Stomach (tissue), 8 donors: ENCODE measurements at regions not wholly inside any gene's neighbourhood (a gene's known extent, or its start where the extent isn't known, plus 50 kb on each side); places are given as distances from the start of the nearest gene placed in this dataset.

ENCODE experiments used
- DNase-seq, 2 donors: peaks; one replicate each; pipeline versions ENCODE4 v3.0.0 to v3.0.0-alpha.2; 2013 to 2019
- H3K27ac ChIP-seq, 5 donors: fragments of 200-600 bp in 4 of 5; sonication (generic) in 4 of 5; one replicate each; pipeline ENCODE4 v1.5.1; 2013 to 2019; ENCODE audit warnings: mild to moderate bottlenecking in 1 of 5, moderate library complexity in 1 of 5
- H3K27me3 ChIP-seq, 3 donors: fragments of 200-600 bp; sonication (generic); one replicate each; pipeline ENCODE4 v1.5.1; 2017 to 2019; ENCODE audit warnings: mixed run types in 1 of 3
- H3K36me3 ChIP-seq, 4 donors: fragments of 200-600 bp; sonication (generic); 1 replicate in 3 of 4; 2 replicates in 1 of 4; pipeline ENCODE4 v1.5.1; 2016 to 2019
- H3K4me1 ChIP-seq, 4 donors: fragments of 200-600 bp; sonication (generic); one replicate each; pipeline ENCODE4 v1.5.1; 2016 to 2019
- H3K4me3 ChIP-seq, 4 donors: fragments of 200-600 bp; sonication (generic) in 3 of 4; one replicate each; pipeline ENCODE4 v1.5.1; 2016 to 2019; ENCODE audit warnings: mild to moderate bottlenecking in 1 of 4
- H3K9me3 ChIP-seq, 4 donors: fragments of 200-600 bp; sonication (generic); one replicate each; pipeline ENCODE4 v1.5.1; 2016 to 2019
- EP300 ChIP-seq: sonication (generic); formaldehyde crosslinking; IDR thresholded peaks from one replicate; pipeline ENCODE4 v1.6.1; 2017; ENCODE audit warnings: antibody characterized with exemption
- POLR2A ChIP-seq, 4 donors: fragments of 450-650 bp; IDR thresholded peaks; one replicate each; pipeline ENCODE4 v1.6.1; 2016; ENCODE audit warnings: antibody characterized with exemption in 4 of 4, control low read depth in 2 of 4, mild to moderate bottlenecking in 1 of 4, moderate library complexity in 1 of 4
- POLR2AphosphoS5 ChIP-seq, 3 donors: sonication (generic); formaldehyde crosslinking; IDR thresholded peaks; one replicate each; pipeline ENCODE4 v1.6.1; 2016; ENCODE audit warnings: antibody characterized with exemption in 3 of 3
- WGBS, 5 donors: extraction: QIAGEN DNeasy Blood & Tissue Kit in 3 of 5; methylation state at CpG; one replicate each; pipeline versions ENCODE4 v1.1.5 to v1.1.7; 2013 to 2018; 5-methylcytosine and 5-hydroxymethylcytosine counted together
- intact Hi-C: fragments of 100-400 bp; cut with DNase I; formaldehyde crosslinking; loops from one replicate; pipeline ENCODE4 v1.15.1; 2023; ENCODE audit warnings: low total_unique reads
- TF ChIP-seq, protein P1 (sequence below), 7 experiments: fragments of 450-650 bp in 4 of 7; fragments of 200-600 bp in 3 of 7; sonication (generic) in 3 of 7; IDR thresholded peaks; one replicate each; pipeline ENCODE4 v1.5.1; 2016 to 2019; ENCODE audit warnings: antibody characterized with exemption in 7 of 7, control low read depth in 2 of 7, mild to moderate bottlenecking in 1 of 7
- donor health status: healthy with polysubstance abuse.
- donor health status: Bipolar disorder and iron deficiency.
- donor health status: healthy.

DNA sequence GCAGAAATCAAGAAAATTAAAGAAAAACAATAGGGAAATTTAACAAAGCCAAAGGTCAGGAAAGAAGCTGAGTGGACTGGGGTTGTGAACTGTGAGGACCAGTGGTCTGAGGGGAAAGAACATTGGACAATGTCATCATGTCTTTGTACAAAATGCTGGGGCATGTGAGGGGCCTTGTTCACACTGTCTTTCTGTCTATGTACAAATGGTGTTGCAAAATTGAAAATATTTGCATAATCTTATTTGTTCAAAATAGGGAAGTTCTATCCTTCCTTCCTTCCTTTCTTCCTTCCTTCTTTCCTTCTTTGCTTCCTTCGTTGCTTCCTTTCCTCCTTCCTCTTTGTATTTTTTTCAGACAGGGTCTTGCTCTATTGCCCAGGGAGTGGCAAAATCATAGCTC, 79.2 kb upstream of the SCEL start:
- Histone ChIP-seq H3K4me3 (no peak overlapping the region), H3K36me3 (no peaks in the 10 kb centered on the region), H3K4me1 (peaks cover 0 to 13% (median 0%) of the 10 kb centered on the region in 4 donors), H3K27me3 (no peaks in the 10 kb centered on the region), H3K9me3 (no peaks in the 10 kb centered on the region), H3K27ac (no peak overlapping the region)
- no peak for DNase-seq
- intact Hi-C loops: no loop called here
- TF ChIP-seq EP300: no peak
- no peak for TF ChIP-seq POLR2AphosphoS5 (IDR thresholded peaks at IDR 0.05)
- TF ChIP-seq, protein P1, sequence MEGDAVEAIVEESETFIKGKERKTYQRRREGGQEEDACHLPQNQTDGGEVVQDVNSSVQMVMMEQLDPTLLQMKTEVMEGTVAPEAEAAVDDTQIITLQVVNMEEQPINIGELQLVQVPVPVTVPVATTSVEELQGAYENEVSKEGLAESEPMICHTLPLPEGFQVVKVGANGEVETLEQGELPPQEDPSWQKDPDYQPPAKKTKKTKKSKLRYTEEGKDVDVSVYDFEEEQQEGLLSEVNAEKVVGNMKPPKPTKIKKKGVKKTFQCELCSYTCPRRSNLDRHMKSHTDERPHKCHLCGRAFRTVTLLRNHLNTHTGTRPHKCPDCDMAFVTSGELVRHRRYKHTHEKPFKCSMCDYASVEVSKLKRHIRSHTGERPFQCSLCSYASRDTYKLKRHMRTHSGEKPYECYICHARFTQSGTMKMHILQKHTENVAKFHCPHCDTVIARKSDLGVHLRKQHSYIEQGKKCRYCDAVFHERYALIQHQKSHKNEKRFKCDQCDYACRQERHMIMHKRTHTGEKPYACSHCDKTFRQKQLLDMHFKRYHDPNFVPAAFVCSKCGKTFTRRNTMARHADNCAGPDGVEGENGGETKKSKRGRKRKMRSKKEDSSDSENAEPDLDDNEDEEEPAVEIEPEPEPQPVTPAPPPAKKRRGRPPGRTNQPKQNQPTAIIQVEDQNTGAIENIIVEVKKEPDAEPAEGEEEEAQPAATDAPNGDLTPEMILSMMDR (IDR thresholded peaks at IDR 0.05): no peak
- TF ChIP-seq POLR2A (IDR thresholded peaks at IDR 0.05): no peak
- 0 to 80% (median 72%) methylated on average over 1 of the region's 1 CpG for whole genome bisulfite sequencing, 5 donors

DNA sequence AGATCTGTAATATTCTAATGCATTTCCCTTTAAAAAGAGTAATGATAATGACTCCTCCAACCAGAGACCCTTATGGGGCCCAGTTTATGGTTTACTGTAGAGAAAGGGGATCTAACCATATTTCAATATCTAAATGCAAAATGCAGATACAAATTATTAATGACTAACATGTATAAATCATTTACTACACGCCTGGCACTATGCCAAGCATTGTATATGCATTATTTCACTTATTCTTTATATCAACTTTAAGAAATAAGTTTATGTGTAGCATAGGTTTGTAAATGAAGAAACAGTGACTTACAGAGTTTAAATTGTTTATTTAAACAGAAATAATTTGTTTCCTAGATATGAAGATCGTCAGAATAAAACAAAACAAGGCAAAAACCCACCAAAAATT, 86.2 kb upstream of the SCEL start:
- H3K9me3 ChIP-seq: no peaks in the 10 kb centered on the region
- TF ChIP-seq, protein P1 (IDR thresholded peaks at IDR 0.05): no peak
- TF ChIP-seq POLR2A (IDR thresholded peaks at IDR 0.05): no peak
- no peak overlapping the region for H3K27ac ChIP-seq
- intact Hi-C loops: no loop called here
- H3K4me3 ChIP-seq: no peak overlapping the region
- H3K4me1 ChIP-seq: no peaks in the 10 kb centered on the region
- H3K36me3 ChIP-seq: no peaks in the 10 kb centered on the region
- WGBS, 5 donors: 55 to 66% (median 64%) methylated on average over 2 of the region's 2 CpGs
- H3K27me3 ChIP-seq: no peaks in the 10 kb centered on the region
- no peak for DNase-seq

DNA sequence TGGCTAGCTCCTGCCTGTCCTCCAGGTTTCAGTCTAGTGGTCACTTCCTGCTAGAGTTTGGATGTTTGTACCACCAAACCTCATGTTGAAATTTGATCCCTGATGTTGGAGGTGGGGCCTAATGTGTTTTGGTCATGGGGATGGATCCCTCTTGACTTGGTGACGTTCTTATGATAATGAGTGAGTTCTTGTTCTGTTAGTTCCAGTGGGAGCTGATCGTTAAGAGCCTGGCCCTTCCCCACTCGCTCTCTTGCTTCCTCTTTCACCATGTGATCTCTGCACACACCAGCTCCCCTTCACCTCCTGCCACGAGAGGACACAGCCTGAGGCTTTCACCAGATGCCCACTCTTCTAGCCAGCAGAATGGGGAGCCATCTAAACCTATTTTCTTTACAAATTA, 86.8 kb upstream of the SCEL start:
- H3K4me1 ChIP-seq: no peaks in the 10 kb centered on the region
- DNase-seq: no peak
- no peaks in the 10 kb centered on the region for H3K36me3 ChIP-seq
- WGBS, 5 donors: 50 to 61% (median 54%) methylated on average over 4 of the region's 4 CpGs
- no peak overlapping the region for H3K27ac ChIP-seq
- no peak for TF ChIP-seq POLR2AphosphoS5 (IDR thresholded peaks at IDR 0.05)
- TF ChIP-seq EP300: no peak
- TF ChIP-seq, protein P1 (IDR thresholded peaks at IDR 0.05): no peak
- TF ChIP-seq POLR2A (IDR thresholded peaks at IDR 0.05): no peak
- no peaks in the 10 kb centered on the region for H3K27me3 ChIP-seq
- no peaks in the 10 kb centered on the region for H3K9me3 ChIP-seq
- H3K4me3 ChIP-seq: no peak overlapping the region
- intact Hi-C loops: no loop called here

DNA sequence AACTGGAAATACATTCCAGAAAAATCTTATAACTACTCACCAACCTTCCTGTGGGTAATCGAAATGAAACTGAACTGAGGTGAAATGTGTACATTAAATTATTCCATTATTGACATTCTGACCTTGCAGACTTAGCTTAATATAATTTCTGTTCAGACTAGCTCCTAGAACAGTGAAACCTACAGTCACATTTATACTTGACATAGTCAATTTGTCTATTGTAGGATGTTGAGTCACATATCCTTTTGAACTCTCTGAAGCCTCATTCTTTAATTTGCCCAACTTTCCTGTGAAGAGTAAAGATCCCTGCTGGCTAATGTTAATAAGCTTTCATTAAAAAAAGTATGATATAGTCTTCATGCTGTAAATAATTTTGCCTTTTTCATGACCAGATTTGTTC, 92.0 kb upstream of the SCEL start:
- 79 to 89% (median 82%) methylated on average over 1 of the region's 1 CpG for WGBS, 5 donors
- Histone ChIP-seq H3K36me3 (no peaks in the 10 kb centered on the region), H3K27ac (no peak overlapping the region), H3K9me3 (no peaks in the 10 kb centered on the region), H3K27me3 (no peaks in the 10 kb centered on the region), H3K4me3 (no peak overlapping the region), H3K4me1 (no peaks in the 10 kb centered on the region)
- no peak for DNase-seq
- intact Hi-C loops: no loop called here
- TF ChIP-seq EP300 (no peak), POLR2AphosphoS5 (IDR thresholded peaks at IDR 0.05) (no peak), POLR2A (IDR thresholded peaks at IDR 0.05) (no peak)
- TF ChIP-seq, protein P1 (IDR thresholded peaks at IDR 0.05): no peak
